CMK (cell line): ENCODE measurements at regions not wholly inside any gene's neighbourhood (a gene's known extent, or its start where the extent isn't known, plus 50 kb on each side); places are given as distances from the start of the nearest gene placed in this dataset.

ENCODE experiments used
- DNase-seq: peaks from one replicate; pipeline ENCODE4 v3.0.0-alpha.2; 2010; ENCODE audit warnings: low read depth

DNA sequence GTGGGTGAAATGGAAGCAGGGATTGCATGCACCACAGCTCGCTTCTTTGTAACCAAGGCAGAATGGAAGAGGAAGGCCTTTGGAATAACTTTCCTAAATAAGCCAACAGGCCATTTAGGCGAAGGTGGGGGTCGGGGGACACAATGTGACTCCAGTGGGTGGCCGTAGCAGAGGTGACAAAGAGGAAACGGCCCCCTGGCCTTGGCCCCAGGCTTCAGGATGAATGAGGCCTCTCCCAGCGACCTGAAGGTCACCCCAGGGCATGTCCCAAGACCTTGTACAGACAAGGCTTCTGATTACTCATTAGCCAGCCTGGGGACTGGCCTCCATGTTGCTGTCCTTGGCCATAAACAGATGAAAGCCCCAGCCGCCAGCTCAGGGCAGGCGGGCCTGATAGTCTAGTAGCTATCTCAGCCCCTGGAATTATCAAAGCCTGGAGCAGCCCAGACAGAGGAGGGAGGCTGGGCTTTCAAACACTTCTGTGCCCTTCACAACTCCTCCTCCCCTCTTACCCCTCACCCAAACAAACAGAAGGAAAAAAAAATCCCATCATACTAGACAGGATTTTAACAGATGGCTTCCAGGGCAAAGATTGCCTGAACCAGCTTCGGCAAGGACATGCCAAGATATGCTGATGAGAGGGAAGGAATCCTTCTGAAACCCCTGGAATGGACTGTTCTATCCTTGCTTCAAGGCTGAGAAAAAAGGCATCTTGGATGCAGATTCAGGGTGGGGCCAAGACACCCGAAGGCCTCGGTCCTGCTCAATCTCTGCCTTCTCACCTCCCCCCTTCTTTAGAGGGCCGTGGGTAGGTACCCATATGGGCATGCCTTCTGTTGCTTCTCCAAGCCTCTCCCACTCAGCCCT, 142.3 kb upstream of the PARP11 start:
- no peak for DNase-seq

DNA sequence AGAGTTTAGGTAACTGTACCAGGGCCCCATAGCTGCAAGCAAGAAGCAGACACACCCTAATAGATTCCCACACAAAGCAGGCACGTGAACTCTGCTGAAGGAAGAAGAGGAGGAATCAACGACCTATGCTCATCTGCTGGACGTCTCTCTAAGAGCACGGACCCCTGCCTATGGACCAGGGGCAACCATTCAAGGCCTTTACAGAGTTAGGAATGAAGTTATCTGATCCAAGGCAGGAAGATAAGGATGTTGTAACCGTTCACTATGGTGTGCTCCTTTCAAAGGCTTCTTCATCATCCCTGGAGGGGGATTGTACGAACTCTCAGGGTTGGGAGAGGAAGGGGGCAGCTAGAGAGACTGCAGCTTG, 141.6 kb upstream of the PARP11 start:
- DNase-seq: no peak

DNA sequence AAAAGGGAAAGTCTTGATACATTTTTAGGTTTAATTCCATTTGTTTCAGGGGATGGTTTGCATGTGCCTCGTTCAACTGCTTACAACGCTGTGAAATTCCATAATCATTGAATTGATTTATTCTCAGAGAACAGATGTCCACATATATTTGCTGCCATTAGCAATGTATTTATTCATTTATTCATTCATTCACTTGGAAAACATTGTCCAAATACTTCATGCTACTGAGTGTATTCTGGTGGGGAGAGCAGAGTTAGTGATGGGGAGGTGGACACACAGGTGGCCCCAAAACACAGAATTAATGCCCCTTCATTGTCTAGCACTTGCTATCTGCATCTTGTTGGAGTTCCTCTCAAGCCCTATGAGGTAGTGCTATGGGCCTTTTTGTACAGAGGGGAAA, 141.2 kb upstream of the PARP11 start:
- DNase-seq: no peak

DNA sequence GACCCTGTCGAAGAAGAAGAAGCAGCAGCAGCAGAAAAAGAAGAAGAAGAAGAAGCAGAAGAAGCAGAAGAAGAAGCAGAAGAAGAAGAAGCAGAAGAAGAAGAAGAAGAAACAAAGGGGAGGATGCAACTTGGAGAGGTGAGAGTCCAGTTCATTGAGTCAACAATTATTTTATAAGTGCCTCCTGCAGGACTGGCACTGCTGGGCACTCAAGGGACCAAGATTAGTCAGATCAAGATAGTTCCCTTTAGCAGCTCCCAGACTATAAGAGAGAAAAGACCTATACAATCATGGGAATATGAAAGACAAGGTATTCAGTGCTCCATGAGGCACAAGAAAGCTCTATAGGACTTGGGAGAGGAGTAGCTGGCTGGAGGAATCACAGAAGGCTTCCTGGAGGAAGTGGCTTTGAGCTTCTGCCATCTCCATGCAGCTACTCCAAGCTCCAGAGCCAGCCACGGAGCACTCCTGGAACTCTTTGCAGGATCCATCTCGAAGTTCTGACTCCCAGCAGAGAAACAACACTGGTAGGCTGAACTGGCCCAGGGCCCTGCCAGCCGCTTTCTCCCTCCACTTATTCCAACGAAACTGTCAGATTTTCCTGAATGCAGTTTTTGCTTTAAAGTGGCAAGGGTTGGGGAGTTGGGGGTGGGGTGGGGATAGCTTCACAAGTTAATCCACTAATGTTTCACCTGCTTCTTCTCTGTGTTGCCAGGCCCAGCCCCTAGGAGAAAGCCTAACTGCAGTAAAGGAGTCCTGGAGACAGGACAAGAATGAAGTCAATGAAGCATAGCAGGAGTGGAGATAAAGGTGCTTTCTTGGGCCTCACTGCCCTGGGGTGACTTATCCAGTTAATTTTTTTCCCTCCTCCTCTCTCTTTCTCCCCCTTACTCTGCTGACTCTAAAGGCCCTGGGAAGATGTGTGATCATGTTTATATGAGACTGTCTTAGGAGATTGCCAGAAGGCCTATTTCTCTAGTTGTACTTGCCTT, 140.1 kb upstream of the PARP11 start:
- DNase-seq: no peak

DNA sequence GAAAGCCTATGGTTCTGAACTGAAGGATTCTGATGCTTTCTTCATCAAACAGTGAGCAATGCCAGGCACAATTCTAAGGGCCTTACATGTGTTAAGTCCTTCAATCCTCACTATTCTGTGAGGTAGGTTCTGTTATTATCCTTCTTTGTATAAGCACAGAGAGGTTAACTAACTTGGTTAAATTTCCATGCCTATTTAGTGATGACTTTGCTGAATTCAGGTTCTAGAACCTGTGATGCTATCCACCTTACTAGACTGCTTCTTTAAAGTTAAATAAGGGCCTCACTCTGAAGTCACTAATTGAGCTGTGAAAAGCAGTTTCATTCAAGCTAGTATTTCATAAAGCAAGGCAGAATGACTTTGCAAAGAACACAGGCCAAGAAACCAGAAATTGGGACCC, 138.9 kb upstream of the PARP11 start:
- DNase-seq: no peak

DNA sequence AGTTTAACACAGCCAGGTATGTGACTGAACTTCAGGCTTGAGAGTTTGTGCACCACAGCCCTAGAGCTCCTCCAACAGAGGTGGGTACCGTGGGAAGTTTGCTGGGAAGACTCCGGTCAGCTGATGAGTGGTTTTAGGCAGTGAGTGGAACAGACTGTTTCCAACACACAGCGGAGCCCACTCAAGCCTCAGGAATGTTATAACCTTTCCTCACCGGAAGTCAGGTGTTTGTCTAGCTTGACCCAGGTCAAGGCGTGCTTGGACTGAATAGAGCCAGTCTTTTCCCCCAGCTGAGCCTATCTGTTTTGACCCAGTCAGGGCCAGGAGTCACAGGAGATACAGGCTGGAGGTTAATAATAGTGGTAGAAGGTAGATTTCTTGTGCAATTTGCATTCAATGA, 138.4 kb upstream of the PARP11 start:
- no peak for DNase-seq

DNA sequence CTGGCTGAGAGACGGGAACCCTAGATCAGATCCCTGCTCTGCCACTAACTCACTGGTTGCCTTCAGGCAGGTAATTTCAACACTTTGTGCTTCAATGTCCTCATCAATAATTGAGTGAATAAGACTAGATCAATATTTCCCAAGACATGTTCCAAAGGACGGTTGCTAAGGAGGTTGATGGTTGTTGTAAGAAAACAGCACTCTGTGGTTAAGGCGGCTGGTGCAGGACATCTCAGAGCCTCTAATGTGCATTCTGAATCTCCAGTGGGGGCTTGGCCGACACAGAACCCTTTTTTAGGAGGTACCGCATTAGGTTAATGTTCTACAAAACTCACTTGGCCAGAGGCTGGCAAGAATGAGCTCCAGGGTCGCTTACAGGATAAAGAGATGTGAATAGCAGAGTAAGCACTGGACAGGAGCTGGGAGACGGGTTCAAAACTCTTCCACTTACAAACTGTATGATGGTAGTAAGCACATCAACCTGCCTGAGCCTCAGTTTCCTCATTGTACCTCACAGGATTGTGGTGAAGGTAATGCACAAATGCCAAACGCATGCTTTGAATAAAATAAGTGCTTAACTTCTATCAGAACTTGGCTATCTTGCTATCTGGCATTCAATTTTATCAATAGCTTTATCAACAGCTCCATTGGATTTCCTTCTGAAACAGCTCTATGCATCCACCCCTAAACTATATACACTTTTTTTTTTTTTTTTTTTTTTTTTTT, 136.9 kb upstream of the PARP11 start:
- DNase-seq: no peak

DNA sequence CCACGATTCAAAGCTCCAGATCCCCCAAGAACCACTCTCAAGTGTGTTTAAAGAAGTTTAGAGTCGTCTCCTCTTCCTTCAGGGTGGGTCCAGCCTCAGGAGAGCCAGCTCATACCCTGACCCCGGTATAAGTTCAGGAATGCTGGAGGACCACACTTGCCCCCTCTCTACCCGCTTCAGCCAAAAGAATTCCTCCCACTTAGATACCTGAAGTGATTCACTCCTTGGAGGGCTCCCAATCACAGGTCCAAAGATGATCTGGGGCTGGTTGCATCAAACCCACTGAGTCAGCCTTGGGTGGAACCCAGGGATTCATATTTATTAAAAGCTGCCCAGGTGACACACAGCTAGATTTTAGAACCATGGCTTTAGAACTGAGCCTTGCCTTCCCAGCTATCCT, 133.5 kb upstream of the PARP11 start:
- DNase-seq: no peak

- no peak for DNase-seq
These were observed 132.7 kb upstream of the PARP11 start for GRCh38 chr12:4005851-4006430.

DNA sequence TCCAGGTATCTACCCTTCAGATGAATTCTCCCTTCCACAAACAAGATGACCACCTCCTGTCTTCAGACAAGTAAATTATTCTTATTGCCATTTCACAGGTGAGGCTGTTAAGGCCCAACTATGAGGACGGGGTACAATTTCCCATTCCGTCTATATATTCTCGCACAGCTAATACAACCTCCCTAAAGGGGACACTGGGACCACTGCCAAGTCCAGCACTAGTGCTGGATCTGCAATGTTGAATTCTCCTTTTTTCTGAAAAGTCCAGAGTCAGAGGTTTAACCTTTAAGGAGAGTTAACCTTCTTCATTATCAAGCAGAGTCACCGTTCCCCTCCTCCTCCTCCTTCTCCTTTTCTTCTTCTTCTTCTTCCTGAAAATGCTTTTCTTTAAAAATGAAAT, 130.4 kb upstream of the PARP11 start:
- no peak for DNase-seq

DNA sequence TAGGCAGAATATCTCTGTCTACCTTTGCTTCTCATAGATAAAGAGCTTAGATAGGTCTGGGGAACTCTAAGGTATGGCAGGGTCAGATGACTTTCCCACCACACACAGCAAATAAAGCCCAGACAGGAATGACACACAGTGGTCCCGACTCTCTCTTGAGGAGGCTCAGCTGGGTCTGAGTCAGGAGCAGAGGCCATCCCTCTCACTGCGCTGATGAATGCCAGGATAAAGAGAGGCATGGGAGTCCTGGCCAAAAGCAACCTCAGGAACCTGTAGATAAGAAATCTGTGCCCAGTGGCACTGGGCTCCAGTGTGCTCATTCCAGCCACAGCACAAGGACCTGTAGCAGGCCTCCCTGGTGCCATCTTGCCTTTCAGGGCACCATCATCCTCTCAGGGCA, 129.4 kb upstream of the PARP11 start:
- no peak for DNase-seq

- no peak for DNase-seq
These were observed 128.6 kb upstream of the PARP11 start for GRCh38 chr12:4001841-4002240.

DNA sequence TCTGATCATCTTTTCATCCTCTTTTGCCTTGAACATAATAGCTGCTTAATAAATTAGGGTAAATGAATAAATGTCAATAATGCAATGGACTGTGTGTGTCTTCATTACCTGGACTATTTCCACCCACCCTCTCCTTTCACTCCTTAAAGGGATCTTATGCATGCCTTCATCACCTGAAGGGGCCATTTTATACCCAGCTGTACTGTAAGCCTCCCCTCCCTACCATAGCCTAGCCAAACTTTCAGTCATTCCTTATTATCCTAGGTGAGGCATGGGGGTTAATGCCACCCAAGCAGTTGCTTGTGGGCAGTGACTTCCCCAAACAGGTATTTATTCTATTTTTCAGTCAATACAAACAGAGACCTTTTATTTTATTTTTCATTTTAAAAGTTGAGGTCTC, 127.8 kb upstream of the PARP11 start:
- no peak for DNase-seq

DNA sequence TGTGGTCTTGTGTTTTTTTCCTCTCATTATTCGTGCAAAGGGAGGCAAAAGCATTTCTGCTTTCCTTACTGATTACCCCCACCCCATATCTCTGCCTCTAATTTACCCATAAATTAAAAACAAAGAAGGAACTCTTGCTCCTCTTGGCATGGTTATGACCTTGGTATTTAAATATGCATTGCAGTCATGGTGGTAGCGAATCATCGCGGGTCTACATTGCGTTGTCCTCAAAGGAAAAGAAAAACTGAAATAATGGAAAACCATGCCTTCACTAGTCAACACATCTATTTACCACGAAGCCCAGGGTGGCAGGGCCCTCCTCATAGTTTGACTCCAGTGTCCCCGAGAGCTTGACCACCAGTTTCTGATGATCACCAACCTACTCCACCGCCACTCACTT, 126.7 kb upstream of the PARP11 start:
- DNase-seq: no peak

GRCh38 chr12:3998968-3999792, 126.0 kb upstream of the PARP11 start:
- DNase-seq: no peak

DNA sequence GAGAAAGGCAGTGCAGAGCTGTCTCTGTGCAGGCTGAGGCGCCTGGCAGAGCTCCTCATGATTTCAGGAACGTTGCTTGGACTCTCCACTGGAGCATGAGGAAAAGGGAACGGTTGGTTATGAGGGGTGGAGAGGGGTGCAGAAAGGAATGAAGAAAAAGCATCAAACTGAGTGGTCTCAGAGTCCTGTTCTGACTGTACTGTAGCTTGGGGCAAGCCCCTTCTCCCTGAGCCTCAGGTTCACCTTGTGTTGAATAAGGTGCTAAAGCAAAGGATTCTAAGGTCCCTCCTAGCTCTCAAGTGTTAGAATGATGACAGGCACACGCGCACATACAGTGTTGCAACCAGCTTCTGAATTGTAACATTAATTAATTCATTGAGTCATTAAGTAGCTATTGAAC, 125.2 kb upstream of the PARP11 start:
- no peak for DNase-seq

- DNase-seq: no peak
These were observed 123.1 kb upstream of the PARP11 start for GRCh38 chr12:3996322-3996721.

- DNase-seq: no peak
These were observed 122.1 kb upstream of the PARP11 start for GRCh38 chr12:3995306-3995705.

- DNase-seq: no peak
These were observed 121.3 kb upstream of the PARP11 start for GRCh38 chr12:3994500-3994899.

DNA sequence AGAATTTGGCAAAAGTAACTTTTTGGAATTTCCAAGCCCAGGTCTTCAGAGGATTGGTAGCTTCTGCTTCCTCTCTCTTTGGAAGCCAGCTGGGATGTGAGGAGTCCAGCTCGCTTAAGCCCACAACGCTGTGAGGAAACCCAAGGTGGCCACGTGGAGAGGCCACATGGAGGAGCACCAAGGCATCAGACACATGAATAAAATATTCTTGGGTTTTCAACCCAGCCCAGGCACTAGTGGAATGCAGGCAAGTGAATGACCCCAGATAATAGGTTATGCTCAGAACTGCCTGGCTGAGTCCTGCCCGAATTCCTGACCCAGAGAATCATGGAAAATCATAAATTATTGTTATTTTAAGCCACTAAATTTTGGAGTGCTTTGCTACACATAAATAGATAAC, 119.7 kb upstream of the PARP11 start:
- DNase-seq: no peak
